ENCODE measurements at regions not wholly inside any gene's neighbourhood (a gene's known extent, or its start where the extent isn't known, plus 50 kb on each side); places are given as distances from the start of the nearest gene placed in this dataset.

DNA sequence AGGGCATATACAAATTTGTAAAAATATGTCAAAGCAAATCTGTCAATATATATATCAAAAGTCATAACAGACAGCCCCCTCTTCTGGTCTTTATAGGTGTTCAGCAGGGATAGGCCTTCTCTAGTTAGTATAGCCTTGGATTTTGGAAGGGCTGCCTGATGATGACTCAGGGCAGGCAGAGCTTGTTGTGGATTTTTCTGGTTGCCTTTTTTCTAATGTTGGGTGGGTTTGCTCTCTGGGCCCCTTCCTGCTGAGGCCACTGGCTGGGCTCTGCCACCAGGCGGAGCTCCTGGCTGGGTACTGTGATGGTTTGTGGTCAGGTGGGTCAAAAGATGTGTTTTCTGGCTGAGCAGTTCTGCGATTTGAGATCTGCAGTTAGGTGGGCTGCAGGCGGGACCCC, 294.2 kb downstream of the GRIA2 start:
- no peaks in the 10 kb centered on the region for H3K9me3 ChIP-seq
- intact Hi-C loops (cut with DNase I), result no loop called here
- no peaks in the 10 kb centered on the region for H3K27me3 ChIP-seq
- ATAC-seq (no peak), DNase-seq (no peak)
- no peaks in the 10 kb centered on the region for H3K36me3 ChIP-seq
- H3K27ac ChIP-seq, result no peak overlapping the region
- TF ChIP-seq, protein P1, sequence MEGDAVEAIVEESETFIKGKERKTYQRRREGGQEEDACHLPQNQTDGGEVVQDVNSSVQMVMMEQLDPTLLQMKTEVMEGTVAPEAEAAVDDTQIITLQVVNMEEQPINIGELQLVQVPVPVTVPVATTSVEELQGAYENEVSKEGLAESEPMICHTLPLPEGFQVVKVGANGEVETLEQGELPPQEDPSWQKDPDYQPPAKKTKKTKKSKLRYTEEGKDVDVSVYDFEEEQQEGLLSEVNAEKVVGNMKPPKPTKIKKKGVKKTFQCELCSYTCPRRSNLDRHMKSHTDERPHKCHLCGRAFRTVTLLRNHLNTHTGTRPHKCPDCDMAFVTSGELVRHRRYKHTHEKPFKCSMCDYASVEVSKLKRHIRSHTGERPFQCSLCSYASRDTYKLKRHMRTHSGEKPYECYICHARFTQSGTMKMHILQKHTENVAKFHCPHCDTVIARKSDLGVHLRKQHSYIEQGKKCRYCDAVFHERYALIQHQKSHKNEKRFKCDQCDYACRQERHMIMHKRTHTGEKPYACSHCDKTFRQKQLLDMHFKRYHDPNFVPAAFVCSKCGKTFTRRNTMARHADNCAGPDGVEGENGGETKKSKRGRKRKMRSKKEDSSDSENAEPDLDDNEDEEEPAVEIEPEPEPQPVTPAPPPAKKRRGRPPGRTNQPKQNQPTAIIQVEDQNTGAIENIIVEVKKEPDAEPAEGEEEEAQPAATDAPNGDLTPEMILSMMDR (IDR thresholded peaks at IDR 0.05), result no peak
- H3K4me1 ChIP-seq, result no peaks in the 10 kb centered on the region
- H3K4me3 ChIP-seq, result no peak overlapping the region

DNA sequence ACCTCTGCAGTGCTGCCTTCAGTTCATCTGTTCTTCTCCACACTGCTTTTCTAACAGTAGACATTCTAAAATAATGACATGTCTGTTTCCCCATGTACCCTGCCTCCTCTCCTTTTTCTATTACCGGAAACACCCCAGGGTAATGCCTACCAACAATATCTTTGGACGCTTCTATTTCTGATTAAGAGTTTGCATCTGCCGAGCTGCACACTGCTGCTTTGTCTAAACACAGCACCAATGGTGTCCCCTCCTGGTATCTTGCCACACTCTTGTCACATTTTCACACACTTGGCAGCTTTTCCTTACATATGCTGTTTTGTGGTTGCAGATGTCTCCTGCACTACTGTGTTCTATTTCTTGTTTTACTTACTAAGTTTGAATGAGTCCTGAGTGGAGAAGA, 288.8 kb downstream of the GRIA2 start:
- DNase-seq (no peak), ATAC-seq (no peak)
- Histone ChIP-seq H3K27ac (no peak overlapping the region), H3K4me1 (no peaks in the 10 kb centered on the region), H3K36me3 (no peaks in the 10 kb centered on the region), H3K9me3 (no peaks in the 10 kb centered on the region), H3K27me3 (no peaks in the 10 kb centered on the region), H3K4me3 (no peak overlapping the region)
- TF ChIP-seq, protein P1 (IDR thresholded peaks at IDR 0.05), result no peak
- intact Hi-C loops (cut with DNase I), result no loop called here

DNA sequence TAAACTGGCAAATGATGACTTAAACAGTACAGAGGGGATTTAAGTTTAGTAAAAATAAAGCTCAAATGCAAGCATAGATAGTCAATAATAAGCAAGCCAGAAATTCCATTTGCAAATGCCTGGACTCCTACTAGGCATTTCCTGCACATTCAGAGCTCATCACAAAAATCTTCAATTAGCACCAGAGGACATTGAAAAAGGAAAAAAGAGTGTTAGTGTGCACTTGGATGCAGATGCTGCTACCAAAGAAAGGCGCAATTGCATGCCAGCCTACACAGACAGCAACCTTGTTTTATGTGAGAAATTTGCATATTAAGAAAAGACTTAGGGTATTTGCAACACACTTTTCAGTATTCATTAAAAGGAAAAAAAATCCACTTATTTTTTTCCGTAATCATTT, 282.1 kb downstream of the GRIA2 start:
- Histone ChIP-seq H3K9me3 (no peaks in the 10 kb centered on the region), H3K4me3 (no peak overlapping the region), H3K27me3 (no peaks in the 10 kb centered on the region), H3K36me3 (no peaks in the 10 kb centered on the region), H3K27ac (no peak overlapping the region), H3K4me1 (no peaks in the 10 kb centered on the region)
- intact Hi-C loops (cut with DNase I), result no loop called here
- TF ChIP-seq, protein P1 (IDR thresholded peaks at IDR 0.05), result no peak
- DNase-seq (no peak), ATAC-seq (no peak)

DNA sequence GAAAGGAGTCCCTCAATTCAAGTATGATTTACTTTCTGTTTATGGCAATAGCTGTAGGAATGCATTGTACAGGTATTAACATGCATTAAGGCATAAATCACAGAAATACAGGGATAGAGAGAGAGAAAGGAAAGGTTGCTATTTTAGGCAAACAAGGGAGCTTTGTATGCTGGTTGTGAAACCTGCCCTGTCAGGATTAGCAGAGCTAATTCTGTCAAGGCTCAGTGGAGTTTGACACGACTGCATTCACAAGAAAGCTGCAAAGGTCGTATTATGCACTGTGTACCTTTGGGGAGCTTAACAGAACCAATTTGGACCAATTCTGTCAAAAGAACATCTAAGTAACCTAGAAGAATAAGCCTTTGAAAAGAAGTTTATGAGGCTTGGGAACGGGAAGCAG, 239.3 kb downstream of the GRIA2 start:
- intact Hi-C loops (cut with DNase I), result no loop called here
- TF ChIP-seq, protein P1 (IDR thresholded peaks at IDR 0.05), result no peak
- no peak for ATAC-seq
- Histone ChIP-seq H3K27me3 (no peaks in the 10 kb centered on the region), H3K9me3 (no peaks in the 10 kb centered on the region), H3K36me3 (no peaks in the 10 kb centered on the region), H3K4me1 (no peaks in the 10 kb centered on the region), H3K27ac (no peak overlapping the region), H3K4me3 (no peak overlapping the region)
- DNase-seq, result no peak

DNA sequence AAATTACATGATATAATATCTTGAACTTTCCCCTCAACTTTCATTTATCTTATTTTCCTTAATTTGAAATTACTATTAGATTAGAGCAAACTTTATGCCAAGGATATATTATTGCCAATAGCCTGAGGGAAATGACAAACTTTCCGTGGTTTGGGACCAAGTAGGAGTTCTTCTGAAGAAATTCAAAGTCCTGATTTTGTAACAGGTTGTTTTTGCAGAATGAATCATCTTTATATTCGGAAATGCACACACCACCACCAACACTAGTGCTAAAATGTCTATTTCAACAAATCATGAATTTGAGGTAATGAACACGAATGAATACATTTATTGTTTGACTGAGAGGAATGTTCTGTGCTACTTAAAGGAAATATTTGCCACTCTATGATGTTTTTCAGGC, 226.7 kb downstream of the GRIA2 start:
- no peaks in the 10 kb centered on the region for H3K36me3 ChIP-seq
- H3K9me3 ChIP-seq, result peaks cover 0 to 2% of the 10 kb centered on the region in 2 donors
- TF ChIP-seq, protein P1 (IDR thresholded peaks at IDR 0.05), result no peak
- intact Hi-C loops (cut with DNase I), result no loop called here
- no peak for ATAC-seq
- no peaks in the 10 kb centered on the region for H3K27me3 ChIP-seq
- DNase-seq, result no peak
- H3K27ac ChIP-seq, result no peak overlapping the region
- no peak overlapping the region for H3K4me3 ChIP-seq
- no peaks in the 10 kb centered on the region for H3K4me1 ChIP-seq
